Tibial artery (tissue), 4 donors: ENCODE measurements at regions not wholly inside any gene's neighbourhood (a gene's known extent, or its start where the extent isn't known, plus 50 kb on each side); places are given as distances from the start of the nearest gene placed in this dataset.

Experiments used
- DNase-seq, 2 donors: peaks; one replicate each; pipeline ENCODE4 v3.0.0-alpha.2; 2019
- H3K27ac ChIP-seq, 2 donors: fragments of 200-600 bp; sonication (generic) in 1 of 2; 1 replicate in 1 of 2; 2 replicates in 1 of 2; pipeline ENCODE4 v1.5.1; 2018 to 2019; ENCODE audit warnings: mild to moderate bottlenecking in 1 of 2
- H3K27me3 ChIP-seq, 2 donors: fragments of 200-600 bp; sonication (generic) in 1 of 2; one replicate each; pipeline versions ENCODE4 v1.5.1 to v1.6.0; 2016 to 2019
- H3K36me3 ChIP-seq, 3 donors: fragments of 200-600 bp; sonication (generic) in 2 of 3; one replicate each; pipeline ENCODE4 v1.5.1; 2016 to 2019; ENCODE audit warnings: mild to moderate bottlenecking in 2 of 3
- H3K4me1 ChIP-seq, 4 donors: fragments of 200-600 bp; sonication (generic) in 2 of 4; 1 replicate in 3 of 4; 2 replicates in 1 of 4; pipeline ENCODE4 v1.5.1; 2016 to 2019
- H3K4me3 ChIP-seq, 2 donors: fragments of 200-600 bp; sonication (generic) in 1 of 2; 1 replicate in 1 of 2; 2 replicates in 1 of 2; pipeline ENCODE4 v1.5.1; 2018 to 2019; ENCODE audit warnings: mild to moderate bottlenecking in 2 of 2
- H3K9me3 ChIP-seq, 3 donors: fragments of 200-600 bp; sonication (generic) in 1 of 3; one replicate each; pipeline ENCODE4 v1.5.1; 2016 to 2019
- CTCF ChIP-seq, 2 experiments: fragments of 200-600 bp in 1 of 2; fragments of 450-650 bp in 1 of 2; IDR thresholded peaks; one replicate each; pipeline ENCODE4 v1.5.1; 2017 to 2019; ENCODE audit warnings: antibody characterized with exemption in 2 of 2, mild to moderate bottlenecking in 1 of 2, moderate library complexity in 1 of 2
- intact Hi-C: fragments of 100-400 bp; cut with DNase I; formaldehyde crosslinking; loops from one replicate; pipeline ENCODE4 v1.15.0; 2023; ENCODE audit warnings: low total_unique reads

- Histone ChIP-seq H3K4me3 (no peak overlapping the region), H3K27ac (no peak overlapping the region), H3K4me1 (no peaks in the 10 kb centered on the region), H3K27me3 (no peaks in the 10 kb centered on the region), H3K36me3 (no peaks in the 10 kb centered on the region), H3K9me3 (peaks cover 4 to 8% (median 5%) of the 10 kb centered on the region in 3 donors)
- TF ChIP-seq CTCF (IDR thresholded peaks at IDR 0.05): no peak
- DNase-seq: no peak
- intact Hi-C loops: no loop called here
These were observed 112.8 kb upstream of the PSMD7 start for GRCh38 chr16:74183601-74184360.

- H3K4me1 ChIP-seq: no peaks in the 10 kb centered on the region
- no peaks in the 10 kb centered on the region for H3K27me3 ChIP-seq
- H3K36me3 ChIP-seq: no peaks in the 10 kb centered on the region
- intact Hi-C loops: no loop called here
- TF ChIP-seq CTCF (IDR thresholded peaks at IDR 0.05): no peak
- no peaks in the 10 kb centered on the region for H3K9me3 ChIP-seq
- no peak for DNase-seq
- peak overlapping the region; percentile 23 to 27 for H3K4me3 ChIP-seq
- no peak overlapping the region for H3K27ac ChIP-seq
These were observed 126.8 kb upstream of the PSMD7 start for GRCh38 chr16:74169687-74170376.

- H3K9me3 ChIP-seq: no peaks in the 10 kb centered on the region
- no peaks in the 10 kb centered on the region for H3K36me3 ChIP-seq
- DNase-seq: no peak
- H3K27ac ChIP-seq: no peak overlapping the region
- no peaks in the 10 kb centered on the region for H3K4me1 ChIP-seq
- no peak for TF ChIP-seq CTCF (IDR thresholded peaks at IDR 0.05)
- intact Hi-C loops: no loop called here
- H3K27me3 ChIP-seq: no peaks in the 10 kb centered on the region
- H3K4me3 ChIP-seq: no peak overlapping the region
These were observed 127.5 kb upstream of the PSMD7 start for GRCh38 chr16:74169066-74169465.

GRCh38 chr16:74168445-74168844, 128.2 kb upstream of the PSMD7 start:
- Histone ChIP-seq H3K27ac (no peak overlapping the region), H3K4me1 (no peaks in the 10 kb centered on the region), H3K9me3 (no peaks in the 10 kb centered on the region), H3K27me3 (no peaks in the 10 kb centered on the region), H3K36me3 (no peaks in the 10 kb centered on the region), H3K4me3 (no peak overlapping the region)
- DNase-seq: no peak
- intact Hi-C loops: no loop called here
- TF ChIP-seq CTCF (IDR thresholded peaks at IDR 0.05): no peak

GRCh38 chr16:74166456-74166855, 130.2 kb upstream of the PSMD7 start:
- H3K27me3 ChIP-seq: no peaks in the 10 kb centered on the region
- no peaks in the 10 kb centered on the region for H3K36me3 ChIP-seq
- DNase-seq: no peak
- no peaks in the 10 kb centered on the region for H3K9me3 ChIP-seq
- H3K4me3 ChIP-seq: no peak overlapping the region
- intact Hi-C loops: no loop called here
- H3K4me1 ChIP-seq: no peaks in the 10 kb centered on the region
- no peak overlapping the region for H3K27ac ChIP-seq
- TF ChIP-seq CTCF (IDR thresholded peaks at IDR 0.05): no peak
